GM18520 (cell line): ENCODE measurements at regions not wholly inside any gene's neighbourhood (a gene's known extent, or its start where the extent isn't known, plus 50 kb on each side); places are given as distances from the start of the nearest gene placed in this dataset.
"Not testable (repeated sequence)": the region's sequence is repeated elsewhere in the genome, so short reads cannot be mapped to it uniquely, and the experiment has no call there.

Experiments used
- ATAC-seq: cut with Tn5 transposase; IDR thresholded peaks from one replicate; pipeline ENCODE4 v1.9.1; 2021; ENCODE audit not compliant: unreplicated experiment

DNA sequence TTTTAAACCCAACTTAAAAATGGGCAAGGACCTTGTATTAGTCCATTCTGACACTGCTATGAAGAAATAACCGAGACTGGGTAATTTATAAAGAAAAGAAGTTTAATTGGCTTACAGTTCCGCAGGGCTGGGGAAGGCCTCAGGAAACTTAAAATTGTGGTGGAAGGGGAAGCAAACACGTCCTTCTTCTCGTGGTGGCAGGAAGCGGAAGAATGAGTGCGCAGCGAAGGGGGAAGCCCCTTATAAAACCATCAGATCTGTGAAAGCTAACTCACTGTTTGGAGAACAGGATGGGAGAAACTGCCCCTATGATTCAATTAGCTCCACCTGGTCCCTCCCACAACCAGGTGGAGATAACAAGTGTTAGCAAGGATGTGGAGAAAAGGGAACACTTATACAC, 237.7 kb downstream of the SEC16B start:
- no peak for ATAC-seq

DNA sequence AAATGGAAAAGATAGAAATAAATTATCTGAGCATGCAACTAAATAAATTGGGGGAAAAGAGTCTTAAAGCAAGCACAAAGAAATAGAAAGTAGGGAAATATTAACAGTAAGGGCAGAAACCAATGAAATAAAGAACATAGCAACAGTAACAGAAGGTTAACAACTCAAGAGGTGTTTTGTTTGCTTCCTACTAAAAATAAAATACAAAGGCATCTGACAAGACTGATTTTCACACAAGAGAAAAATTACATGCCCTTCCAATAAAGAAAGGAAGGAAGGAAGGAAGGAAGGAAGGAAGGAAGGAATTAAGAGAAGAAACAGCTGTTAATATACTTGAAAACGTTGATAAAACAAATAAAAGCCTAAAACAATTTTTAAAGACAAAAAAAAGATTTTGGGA, 240.2 kb downstream of the SEC16B start:
- ATAC-seq, result no peak

DNA sequence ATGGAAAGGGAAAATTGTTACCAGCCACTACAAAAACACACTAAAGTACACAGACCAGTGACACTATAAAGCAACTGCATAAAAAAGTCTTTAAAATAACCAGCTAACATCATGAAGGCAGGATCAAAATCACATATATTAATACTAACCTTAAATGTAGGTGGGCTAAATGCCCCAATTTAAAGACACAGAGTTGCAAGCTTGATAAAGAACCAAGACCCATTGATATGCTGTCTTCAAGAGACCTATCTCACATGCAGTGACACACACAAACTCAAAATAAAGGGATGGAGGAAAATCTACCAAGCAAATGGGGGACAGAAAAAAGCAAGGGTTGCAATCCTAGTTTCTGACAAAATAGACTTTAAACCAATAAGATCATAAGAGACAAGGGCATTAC, 246.3 kb downstream of the SEC16B start:
- ATAC-seq, result no peak

DNA sequence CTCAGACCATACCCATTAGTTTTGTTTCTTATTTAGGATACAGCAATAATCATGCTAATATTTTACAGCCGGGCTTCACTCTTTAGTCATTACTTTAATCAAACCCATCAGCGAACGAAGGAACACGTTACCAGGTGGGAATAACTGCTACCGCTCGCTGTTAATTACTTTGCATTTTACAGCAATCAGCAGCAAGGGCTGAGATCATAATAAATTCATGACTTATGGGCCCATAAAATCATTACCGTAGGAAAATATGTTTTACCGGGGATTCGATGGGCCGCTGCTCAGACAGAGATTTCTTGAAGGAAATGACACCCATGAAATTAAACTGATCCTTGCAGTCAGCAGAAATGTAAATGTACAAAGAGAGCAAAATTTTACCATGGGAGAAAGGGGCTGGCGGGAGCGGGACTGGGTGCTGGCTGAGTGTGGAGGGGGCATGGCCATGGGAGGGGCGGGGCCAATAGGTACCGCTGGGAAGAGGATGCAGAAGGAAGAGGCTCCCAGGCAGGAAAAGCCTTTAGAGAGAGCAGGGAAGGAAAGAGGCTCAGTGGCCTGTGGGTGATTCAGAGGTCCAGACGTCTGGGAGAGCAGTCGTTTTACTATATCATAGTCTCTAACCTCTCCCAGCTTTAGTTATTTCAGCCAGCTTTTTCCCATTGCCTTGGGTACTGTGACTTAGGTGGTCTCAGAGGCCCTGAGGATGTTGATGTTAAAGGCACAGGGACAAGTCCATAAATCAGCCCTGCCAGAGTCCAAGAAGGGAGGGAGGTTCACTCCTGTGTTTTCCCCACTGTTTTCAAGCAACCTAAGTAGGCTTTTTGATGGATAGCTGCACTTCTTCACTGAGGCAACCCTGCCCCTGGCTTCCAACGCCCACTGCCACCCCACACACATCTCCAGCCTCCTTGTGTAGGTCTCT, 258.9 kb downstream of the SEC16B start:
- ATAC-seq, result no peak

DNA sequence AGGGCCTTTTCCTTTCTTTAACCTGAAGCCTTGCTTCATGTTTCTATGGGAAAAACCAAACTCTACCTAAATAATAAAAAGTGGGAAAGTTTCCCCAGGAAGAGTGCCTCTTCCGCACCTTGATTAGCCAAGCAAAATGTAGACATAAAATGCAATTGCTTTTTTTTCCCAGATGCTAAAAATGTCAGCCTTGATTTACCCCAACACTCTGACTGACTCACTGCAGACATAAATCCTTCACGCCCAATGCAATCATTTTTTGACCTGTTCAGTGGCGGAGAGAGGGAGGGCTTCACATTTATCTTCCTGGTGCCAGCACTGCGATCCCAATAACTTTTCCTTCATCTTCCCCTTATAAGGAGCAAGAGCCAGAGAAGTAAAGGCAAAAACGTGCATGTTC, 261.5 kb downstream of the SEC16B start:
- no peak for ATAC-seq

DNA sequence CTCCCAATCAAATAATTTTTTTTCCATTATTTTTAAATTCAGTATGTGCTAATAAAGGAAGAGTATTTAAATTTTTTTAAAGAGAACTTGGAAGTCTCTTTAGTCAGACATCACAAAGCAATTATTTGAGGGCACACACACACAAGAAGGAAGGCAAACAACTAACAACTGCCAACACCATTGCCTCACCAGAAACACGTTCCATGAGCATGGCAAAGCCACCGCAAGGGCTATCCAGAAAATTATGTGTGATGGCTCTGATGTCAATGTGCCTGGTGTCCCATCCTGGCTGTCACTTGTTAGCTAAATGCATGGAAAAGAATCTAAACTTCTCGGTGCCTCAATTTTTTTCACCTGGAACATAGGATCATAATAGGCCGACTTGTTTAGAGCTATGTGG, 262.9 kb downstream of the SEC16B start:
- ATAC-seq, result no peak

DNA sequence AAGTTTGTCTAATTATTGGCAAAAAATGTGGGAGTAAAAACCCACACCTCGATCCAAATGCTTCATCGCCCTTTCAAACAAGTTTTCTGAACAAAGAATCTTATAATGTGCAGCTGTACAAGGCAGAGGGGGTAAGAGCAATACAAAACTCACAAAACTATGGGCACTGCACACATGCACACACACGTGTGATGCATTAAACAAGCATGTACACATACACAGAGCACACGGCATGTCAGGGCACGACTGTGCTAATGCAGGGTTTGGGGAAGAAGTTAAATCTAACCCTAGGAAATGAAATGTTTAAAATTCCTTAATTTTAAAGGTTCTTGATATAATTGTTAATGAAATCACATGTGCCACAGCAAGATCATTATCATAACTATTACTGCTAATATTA, 264.0 kb downstream of the SEC16B start:
- no peak for ATAC-seq

DNA sequence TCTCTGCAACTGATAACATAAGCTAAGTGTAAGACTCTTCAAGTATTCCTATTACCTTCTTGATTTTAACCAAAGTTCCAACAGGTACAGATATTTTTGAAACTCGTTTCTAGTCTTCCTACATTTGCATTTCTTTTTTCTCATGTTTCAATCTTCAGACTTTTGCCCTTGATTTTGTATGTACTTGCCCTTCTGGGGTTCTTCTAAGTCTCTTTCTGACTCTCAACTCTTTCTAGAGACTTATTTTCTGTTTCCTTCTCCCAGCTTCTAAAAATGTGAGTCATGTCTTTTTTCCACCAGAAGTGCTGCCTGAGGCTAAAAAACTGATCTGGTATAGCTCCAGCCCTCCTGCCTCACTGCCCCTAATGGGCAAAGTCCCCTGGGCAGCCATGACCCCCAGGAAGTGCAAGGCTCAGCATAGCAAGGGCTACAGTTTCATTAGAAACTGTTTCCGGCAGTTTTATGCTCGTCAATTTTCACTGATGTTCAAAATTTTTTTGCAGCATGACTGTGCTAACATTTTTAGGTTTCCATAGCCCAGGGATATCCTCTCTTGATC, 265.9 kb downstream of the SEC16B start:
- no peak for ATAC-seq

DNA sequence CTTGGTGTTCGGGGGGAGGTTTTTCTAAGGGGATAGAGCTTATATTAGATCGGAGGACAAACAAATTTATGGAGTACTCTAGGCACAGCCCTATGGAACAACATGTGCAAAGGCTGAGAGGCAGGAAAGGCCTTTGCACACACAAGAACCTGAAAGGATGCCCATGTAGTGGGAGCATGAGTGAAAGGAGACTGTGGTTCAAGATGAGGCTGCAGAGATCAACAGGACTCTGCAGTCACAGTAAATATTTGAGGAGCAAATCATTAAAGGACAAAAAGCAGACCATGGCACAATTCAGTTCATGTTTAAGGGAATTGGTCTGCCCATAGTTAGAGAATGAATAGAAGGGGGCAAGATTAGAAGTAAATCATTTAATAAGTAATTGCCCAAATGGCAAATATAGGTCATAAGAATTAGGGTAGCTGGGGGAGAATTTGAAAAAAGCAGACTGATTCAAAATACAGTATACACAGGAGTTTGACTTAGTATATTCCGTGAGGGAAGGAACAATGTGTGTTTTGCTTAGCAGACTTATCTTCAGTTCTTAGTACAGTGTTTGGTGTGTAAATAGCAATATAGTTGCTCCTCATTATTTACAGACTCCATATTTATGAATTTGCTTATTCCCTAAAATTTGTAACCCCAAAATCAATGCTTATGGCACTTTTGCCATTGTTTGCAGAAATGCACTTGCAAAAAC, 268.1 kb downstream of the SEC16B start:
- ATAC-seq, result no peak

DNA sequence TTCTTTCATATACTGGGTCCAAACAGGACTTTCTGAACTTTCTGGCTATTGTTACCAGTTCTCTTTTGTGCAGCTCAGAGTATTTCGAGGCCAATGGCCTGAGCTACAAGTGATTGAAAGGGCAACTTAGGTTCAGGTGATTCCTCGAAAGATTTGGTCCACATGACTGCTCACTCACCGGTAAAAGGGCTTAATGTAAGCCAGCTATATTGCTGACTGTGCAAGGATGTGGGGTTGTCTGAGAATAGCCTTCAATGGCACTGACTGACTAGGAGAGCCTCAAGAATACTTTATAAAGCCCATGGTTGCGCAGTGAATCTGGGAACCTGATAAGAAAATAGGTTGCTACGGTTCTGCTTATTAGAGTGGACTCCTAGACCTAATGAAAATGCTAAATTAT, 269.0 kb downstream of the SEC16B start:
- ATAC-seq, result no peak

DNA sequence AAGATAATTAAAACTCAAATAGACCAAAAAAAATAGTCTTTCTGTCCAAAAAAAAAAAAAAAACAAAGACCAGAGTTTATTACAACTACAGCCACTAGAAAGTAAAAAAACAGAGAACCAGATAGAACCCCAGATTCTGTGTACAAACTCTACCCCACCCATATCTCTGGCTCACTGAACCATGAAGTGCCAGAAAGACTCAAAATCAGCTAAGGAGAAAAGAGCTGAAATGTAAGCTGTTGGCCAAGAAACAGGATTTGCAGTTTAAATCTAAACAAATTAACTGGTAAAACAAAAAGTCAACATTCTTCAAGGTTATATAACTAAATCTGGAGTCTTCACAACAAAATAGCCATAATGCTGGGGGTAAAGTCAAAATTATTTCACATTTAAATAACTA, 278.9 kb downstream of the SEC16B start:
- ATAC-seq, result no peak

DNA sequence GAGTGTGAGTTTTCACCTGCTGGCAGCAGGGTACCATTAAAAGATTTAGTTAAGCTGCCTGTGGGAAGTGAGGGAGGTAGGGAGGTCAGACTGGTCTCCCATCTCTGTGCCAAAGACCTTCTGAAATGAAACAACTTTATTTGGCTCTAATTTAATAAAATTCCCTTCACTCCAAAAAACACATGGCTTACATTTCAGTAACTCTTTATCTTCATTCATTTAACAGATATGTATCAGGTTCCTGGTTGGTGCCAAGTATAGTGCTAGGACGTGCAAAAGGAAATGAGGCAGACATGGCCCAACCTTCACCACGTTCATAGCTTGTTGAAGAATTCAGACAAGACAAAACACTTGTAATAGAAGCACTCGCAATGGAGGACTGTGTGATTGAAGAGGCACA, 282.3 kb downstream of the SEC16B start:
- ATAC-seq, result no peak

DNA sequence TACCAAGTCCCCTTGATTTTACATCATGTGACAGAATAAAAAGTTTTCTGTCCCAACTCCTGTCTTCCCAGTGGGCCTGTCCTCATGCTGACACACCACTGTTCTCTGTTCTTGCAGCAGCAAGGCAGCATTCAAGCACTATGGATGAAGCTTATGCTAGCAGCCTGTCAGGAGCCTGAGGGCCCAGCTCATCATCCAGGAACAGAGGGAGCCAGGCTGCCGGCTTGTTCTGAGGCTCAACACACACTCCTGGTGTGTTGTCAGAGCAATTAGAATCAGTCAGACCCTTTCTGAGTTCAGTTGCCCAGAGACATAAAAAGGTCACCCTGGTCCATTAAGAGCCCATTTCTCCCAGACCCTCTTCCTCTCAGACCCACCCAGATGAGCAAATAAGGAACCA, 282.9 kb downstream of the SEC16B start:
- no peak for ATAC-seq

DNA sequence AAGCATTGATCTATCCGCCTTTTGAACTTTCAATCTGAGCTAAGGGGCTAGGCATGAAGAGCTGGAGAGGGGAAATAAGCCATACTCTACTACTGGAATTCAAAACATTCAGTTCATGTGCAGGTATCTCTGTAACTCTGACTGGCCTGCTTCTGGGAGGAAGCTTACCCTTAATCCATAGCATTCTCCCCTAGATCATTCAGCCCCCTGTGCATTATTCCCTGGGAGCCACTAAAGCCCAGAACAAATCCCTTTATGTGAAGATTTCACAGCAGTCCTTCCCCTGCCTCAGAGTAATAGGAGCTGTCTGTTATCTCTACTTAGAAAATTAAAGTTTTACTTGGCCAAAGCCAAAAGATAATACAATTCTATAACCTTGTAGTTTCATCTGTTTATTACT, 300.7 kb downstream of the SEC16B start:
- ATAC-seq, result no peak

DNA sequence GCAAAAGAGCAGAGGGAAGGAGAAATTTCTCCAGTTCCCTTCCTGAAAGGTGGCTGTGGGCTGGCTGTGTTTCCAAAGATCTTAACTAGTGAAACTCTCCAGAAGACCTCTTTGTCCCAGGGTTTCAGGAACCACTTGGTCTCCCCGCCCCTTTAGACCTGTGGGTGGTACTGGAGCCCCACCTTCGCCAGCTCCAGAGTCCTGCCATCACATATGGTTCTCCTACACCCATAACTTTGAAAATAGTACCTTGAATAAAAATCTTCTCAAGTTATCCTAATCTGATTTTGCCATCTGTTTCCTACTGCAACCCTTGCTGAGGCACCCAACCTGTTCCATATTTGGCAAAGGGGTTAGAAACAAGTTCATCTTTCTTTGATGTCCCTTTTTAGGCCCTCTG, 303.9 kb downstream of the SEC16B start:
- ATAC-seq, result no peak

DNA sequence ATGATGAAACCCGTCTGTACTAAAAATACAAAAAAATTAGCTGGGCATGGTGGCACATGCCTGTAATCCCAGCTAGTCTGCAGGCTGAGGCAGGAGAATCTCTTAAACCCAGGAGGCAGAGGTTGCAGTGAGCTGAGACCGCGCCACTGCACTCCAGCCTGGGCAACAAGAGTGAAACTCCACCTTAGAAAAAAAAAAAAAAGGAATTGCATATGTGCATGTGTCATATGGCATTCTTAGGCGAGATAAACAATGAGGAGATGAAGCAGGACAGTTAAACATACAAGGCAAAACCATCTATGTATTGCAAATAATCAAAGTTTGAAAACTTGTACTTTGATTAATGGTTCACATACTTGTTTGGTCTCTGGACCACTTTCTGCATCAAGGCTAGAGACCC, 305.1 kb downstream of the SEC16B start:
- not testable (repeated sequence) for ATAC-seq

DNA sequence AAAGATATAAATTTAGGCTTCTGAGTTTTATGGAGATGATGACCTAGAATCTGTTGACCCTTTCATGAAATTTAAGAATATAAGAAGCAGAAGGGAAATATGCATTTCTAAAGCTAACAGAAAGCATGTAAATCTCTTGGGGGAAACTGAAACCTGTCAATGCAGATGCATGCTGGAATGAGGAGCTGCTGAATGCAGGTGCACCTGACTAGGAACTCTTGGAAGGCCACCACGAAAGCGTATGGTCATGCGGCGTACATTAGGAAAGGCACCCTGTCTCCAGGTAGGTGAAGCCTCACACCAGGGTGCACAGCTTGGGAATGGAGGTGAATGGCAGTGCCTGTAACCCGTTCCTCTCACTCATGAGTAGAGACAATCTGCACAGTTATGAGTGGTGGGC, 309.7 kb downstream of the SEC16B start:
- ATAC-seq, result no peak

DNA sequence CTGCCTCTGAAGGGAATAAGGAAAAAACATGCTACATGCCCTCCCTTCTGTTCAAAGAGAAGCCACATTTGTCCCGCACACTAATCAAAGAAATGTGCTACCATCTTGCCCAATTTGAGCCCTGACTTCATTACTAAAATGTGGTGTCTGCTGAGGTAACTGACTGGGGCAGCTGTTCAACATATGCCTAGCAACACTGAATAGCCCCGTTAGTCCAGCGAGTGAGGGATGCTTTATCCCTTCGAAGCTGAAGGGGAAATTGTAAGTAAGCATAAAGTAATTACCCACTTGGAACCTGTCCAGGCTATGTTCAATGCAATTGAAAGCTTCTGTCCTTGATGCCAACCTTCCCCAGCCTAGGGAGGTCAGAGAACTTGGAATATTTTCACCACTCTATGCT, 310.6 kb downstream of the SEC16B start:
- ATAC-seq, result no peak

DNA sequence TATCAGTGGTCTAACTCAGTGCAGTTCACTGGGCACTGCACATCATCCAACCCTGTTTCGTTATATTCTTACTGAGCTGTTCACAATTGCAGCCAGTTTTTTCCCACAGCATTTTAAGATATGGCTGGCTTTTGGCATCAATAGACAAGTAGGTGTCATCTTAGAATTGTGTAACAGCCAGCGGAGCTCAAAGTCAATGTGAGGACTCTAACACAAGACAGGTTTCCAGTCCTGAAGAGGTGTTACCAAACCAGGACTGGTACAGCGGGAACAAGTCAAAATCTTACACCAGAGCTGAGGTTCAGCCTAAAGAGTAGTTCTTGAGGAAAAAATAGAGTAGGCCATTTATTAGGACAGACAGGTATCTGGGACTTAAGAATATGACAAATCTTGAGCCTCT, 313.3 kb downstream of the SEC16B start:
- no peak for ATAC-seq

DNA sequence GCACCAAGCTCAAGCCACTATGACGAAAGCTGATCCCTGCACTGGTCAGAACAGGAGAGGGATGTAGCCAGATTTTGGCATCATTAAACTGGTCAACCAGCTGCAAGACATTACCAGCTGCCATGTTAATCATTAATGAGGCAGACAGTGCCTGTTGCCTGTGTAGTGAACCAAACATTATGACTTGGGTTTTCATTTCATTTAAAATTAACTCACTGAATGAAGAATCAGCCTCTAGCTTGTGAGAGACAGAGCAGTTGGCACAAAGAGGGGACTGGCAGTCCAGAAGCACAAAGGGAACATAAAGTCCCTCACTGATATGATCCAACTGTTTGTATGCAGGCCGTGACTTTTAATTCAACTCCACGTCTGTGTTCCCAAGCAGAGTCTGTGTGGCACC, 318.9 kb downstream of the SEC16B start:
- ATAC-seq, result no peak

DNA sequence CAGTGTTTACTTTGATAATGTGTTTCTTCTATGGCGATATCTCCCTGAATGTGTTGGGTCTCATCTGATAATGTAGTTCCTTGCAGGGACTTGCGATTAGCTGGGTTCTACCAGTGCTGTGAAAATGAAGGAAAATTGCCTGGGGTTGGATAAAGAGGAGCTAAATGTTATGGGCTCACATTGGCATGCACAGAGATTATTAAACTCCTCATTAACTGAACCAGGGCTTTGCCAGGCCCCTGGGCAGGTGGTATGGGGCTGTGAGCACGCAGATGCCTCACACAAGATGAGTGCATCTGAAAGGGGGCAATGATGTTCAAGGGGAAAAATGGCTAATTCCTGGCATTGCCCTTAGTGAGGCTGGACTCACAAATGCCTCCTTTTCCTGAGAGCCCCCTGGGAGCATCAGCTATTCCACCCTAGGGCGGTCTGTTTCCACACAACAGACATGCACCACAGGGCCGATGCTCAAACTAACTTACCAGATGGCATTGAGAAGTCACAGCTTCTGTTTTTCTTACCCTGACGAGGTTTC, 321.1 kb downstream of the SEC16B start:
- ATAC-seq, result no peak

DNA sequence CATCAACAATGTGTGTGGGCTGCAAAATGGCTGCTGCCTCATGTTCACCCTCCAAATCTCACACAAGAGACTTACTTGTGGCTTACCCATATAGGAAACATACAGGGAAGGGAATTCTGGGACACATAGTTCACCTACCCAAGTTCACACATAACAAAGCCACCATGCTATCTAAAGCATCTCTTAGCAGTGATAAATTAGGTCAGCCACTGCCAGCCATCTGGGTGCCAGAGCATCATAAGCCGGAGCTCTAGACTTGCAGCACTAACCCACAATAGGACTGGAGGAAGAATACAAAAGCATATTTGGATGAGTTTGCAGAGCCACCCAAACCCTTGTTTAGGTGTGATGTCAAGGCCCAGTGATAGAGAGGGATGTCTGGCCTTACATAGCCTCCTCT, 321.7 kb downstream of the SEC16B start:
- ATAC-seq, result no peak
